ENCODE measurements at regions not wholly inside any gene's neighbourhood (a gene's known extent, or its start where the extent isn't known, plus 50 kb on each side); places are given as distances from the start of the nearest gene placed in this dataset.

DNA sequence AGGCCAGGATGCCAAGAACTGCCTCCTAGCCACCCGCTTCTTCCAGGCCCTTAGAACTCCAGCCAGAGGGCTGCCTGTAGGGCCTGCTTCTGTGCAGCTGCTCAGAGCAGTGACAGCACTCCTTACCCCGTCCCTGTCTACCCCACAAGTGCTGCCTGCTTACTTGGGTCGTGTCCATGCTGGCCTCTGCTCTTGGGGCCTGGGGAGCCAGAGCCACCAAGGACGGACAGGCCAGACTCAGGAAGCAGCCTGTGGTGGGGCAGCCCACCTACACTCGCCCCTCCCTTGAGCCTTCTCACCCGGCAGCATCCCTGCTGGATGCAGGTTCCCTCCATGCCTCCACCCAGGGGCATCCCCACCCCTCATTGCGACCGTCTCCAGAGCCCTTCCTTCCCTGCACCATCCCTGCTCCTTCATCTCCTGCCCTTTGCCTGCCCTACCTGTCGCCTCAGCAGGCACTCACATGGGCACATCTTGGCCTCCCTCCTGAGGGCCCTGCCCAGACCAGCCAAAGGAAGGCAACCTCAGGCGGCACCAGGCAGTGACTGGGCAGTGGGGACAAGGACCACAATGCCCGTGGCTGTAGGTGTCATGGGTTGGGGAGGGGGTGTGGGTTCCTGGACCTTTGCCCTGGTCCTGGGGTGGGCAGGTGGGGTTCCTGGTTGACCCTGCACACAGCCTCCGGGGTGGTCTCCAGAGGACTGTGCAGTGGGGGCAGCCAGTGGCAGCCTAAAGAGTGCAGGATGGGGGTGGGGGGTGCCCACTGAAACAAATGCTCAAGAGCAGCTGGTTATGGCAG lies 78.0 kb upstream of the TNS3 start:
- TF ChIP-seq, protein P1, sequence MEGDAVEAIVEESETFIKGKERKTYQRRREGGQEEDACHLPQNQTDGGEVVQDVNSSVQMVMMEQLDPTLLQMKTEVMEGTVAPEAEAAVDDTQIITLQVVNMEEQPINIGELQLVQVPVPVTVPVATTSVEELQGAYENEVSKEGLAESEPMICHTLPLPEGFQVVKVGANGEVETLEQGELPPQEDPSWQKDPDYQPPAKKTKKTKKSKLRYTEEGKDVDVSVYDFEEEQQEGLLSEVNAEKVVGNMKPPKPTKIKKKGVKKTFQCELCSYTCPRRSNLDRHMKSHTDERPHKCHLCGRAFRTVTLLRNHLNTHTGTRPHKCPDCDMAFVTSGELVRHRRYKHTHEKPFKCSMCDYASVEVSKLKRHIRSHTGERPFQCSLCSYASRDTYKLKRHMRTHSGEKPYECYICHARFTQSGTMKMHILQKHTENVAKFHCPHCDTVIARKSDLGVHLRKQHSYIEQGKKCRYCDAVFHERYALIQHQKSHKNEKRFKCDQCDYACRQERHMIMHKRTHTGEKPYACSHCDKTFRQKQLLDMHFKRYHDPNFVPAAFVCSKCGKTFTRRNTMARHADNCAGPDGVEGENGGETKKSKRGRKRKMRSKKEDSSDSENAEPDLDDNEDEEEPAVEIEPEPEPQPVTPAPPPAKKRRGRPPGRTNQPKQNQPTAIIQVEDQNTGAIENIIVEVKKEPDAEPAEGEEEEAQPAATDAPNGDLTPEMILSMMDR (IDR thresholded peaks at IDR 0.05; ENCODE audit: insufficient read depth, low read length, poor library complexity, severe bottlenecking), result no peak
- no peak for TF ChIP-seq EZH2phosphoT487 (conservative IDR thresholded peaks at IDR 0.05; ENCODE audit: low read length)

Measured in SU-DHL-6 (cell line).